Osteocyte (in vitro differentiated cells): ENCODE measurements at regions not wholly inside any gene's neighbourhood (a gene's known extent, or its start where the extent isn't known, plus 50 kb on each side); places are given as distances from the start of the nearest gene placed in this dataset.

Experiments
- DNase-seq: peaks from one replicate; pipeline ENCODE4 v3.0.0; 2021; ENCODE audit warnings: mixed read lengths; ENCODE audit not compliant: unreplicated experiment; ENCODE audit errors: extremely low spot score
- H3K27ac Mint-ChIP-seq: one replicate; pipeline ENCODE4 v1.8.0; 2021; ENCODE audit warnings: mild to moderate bottlenecking, mixed read lengths; ENCODE audit not compliant: unreplicated experiment
- H3K27me3 Mint-ChIP-seq: one replicate; pipeline ENCODE4 v1.8.0; 2021; ENCODE audit warnings: mixed read lengths; ENCODE audit not compliant: unreplicated experiment
- H3K36me3 Mint-ChIP-seq: one replicate; pipeline ENCODE4 v1.8.0; 2021; ENCODE audit warnings: mixed read lengths; ENCODE audit not compliant: unreplicated experiment
- H3K4me1 Mint-ChIP-seq: one replicate; pipeline ENCODE4 v1.8.0; 2021; ENCODE audit warnings: mixed read lengths; ENCODE audit not compliant: unreplicated experiment
- H3K4me3 Mint-ChIP-seq: one replicate; pipeline ENCODE4 v1.8.0; 2021; ENCODE audit warnings: mild to moderate bottlenecking, moderate library complexity, mixed read lengths; ENCODE audit not compliant: unreplicated experiment
- H3K9me3 Mint-ChIP-seq: one replicate; pipeline ENCODE4 v1.8.0; 2021; ENCODE audit warnings: mixed read lengths; ENCODE audit not compliant: unreplicated experiment
- TF ChIP-seq, protein P1 (sequence below): fragments of 200-600 bp; sonication (generic); IDR thresholded peaks from 2 replicates; pipeline ENCODE4 v1.5.0; 2021; ENCODE audit warnings: antibody characterized with exemption, mild to moderate bottlenecking, moderate library complexity

DNA sequence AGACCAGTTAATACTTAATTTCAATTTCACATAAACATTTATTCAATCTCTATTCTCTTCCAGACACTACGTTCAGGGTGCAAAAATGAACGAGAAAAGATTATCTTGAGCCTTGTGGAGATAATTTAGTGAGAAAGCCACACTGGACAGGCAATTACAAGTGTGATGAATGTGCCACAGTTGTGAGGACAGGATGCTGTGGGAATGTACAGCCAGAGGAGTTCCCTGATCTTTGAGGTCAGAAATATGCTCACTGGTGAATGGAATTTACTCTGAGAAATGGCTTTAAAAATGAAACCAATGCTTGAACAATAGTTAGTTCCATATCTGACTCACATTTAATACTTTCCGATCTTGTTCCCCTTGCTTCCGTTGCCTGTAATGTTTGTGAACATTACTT is 864.8 kb downstream of the GATA3 start:
- no peaks in the 10 kb centered on the region for H3K4me1 Mint-ChIP-seq
- H3K27ac Mint-ChIP-seq: no peak overlapping the region
- DNase-seq: no peak
- TF ChIP-seq, protein P1, sequence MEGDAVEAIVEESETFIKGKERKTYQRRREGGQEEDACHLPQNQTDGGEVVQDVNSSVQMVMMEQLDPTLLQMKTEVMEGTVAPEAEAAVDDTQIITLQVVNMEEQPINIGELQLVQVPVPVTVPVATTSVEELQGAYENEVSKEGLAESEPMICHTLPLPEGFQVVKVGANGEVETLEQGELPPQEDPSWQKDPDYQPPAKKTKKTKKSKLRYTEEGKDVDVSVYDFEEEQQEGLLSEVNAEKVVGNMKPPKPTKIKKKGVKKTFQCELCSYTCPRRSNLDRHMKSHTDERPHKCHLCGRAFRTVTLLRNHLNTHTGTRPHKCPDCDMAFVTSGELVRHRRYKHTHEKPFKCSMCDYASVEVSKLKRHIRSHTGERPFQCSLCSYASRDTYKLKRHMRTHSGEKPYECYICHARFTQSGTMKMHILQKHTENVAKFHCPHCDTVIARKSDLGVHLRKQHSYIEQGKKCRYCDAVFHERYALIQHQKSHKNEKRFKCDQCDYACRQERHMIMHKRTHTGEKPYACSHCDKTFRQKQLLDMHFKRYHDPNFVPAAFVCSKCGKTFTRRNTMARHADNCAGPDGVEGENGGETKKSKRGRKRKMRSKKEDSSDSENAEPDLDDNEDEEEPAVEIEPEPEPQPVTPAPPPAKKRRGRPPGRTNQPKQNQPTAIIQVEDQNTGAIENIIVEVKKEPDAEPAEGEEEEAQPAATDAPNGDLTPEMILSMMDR: no peak
- no peak overlapping the region for H3K4me3 Mint-ChIP-seq
- no peaks in the 10 kb centered on the region for H3K36me3 Mint-ChIP-seq
- peaks cover 13% of the 10 kb centered on the region for H3K9me3 Mint-ChIP-seq
- H3K27me3 Mint-ChIP-seq: no peaks in the 10 kb centered on the region

- no peaks in the 10 kb centered on the region for H3K27me3 Mint-ChIP-seq
- no peaks in the 10 kb centered on the region for H3K36me3 Mint-ChIP-seq
- no peak overlapping the region for H3K27ac Mint-ChIP-seq
- peaks cover 16% of the 10 kb centered on the region for H3K9me3 Mint-ChIP-seq
- H3K4me3 Mint-ChIP-seq: no peak overlapping the region
- TF ChIP-seq, protein P1: no peak
- DNase-seq: no peak
- H3K4me1 Mint-ChIP-seq: no peaks in the 10 kb centered on the region
Measured at GRCh38 chr10:8921568-8921967, 867.1 kb downstream of the GATA3 start.

DNA sequence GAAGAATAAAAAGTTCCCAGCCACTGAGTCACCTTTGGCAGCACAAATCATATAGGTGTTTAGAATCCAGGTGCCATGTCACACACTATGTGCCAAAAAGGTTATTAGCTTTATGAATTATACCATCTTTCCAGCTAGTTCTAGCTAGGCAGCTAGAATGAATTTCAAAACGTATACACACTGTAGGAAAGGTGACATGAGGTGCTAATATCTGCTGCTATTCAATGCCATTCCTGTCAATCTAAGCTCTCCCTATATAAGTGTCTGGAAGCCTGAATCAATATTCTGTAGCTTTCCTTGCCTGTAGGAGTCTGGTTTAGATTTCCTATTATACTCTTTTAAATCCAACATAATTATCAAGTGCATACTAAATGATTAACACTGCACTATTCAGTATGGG is 868.6 kb downstream of the GATA3 start:
- TF ChIP-seq, protein P1: no peak
- Mint-ChIP-seq H3K4me1 (no peaks in the 10 kb centered on the region), H3K36me3 (no peaks in the 10 kb centered on the region)

DNA sequence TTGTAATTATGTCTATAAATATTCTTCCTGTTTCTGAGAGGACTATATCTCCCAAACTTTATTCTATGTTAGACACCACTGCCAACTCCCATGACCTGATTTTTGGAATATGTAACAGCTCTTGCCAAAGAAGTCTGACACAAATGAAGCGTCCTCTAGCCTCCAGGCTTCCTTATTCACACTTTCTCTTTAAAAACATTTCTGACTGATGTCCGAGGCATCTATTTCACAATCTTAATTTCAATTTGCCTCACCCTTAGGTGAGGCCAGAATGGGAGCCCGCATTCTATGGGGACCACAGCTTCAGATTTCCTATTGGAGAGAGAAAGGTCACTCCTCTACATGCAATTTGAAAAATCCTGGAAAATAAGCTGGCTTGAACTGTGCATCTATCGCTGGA is 873.2 kb downstream of the GATA3 start:
- Mint-ChIP-seq H3K36me3 (no peaks in the 10 kb centered on the region), H3K9me3 (peaks cover 17% of the 10 kb centered on the region), H3K27me3 (no peaks in the 10 kb centered on the region), H3K27ac (no peak overlapping the region), H3K4me3 (no peak overlapping the region), H3K4me1 (no peaks in the 10 kb centered on the region)
- DNase-seq: no peak
- TF ChIP-seq, protein P1: no peak

More for the DNA sequence above, 868.6 kb downstream of the GATA3 start:
- no peak overlapping the region for H3K4me3 Mint-ChIP-seq
- no peak overlapping the region for H3K27ac Mint-ChIP-seq
- no peaks in the 10 kb centered on the region for H3K27me3 Mint-ChIP-seq
- DNase-seq: no peak
- peaks cover 21% of the 10 kb centered on the region for H3K9me3 Mint-ChIP-seq

DNA sequence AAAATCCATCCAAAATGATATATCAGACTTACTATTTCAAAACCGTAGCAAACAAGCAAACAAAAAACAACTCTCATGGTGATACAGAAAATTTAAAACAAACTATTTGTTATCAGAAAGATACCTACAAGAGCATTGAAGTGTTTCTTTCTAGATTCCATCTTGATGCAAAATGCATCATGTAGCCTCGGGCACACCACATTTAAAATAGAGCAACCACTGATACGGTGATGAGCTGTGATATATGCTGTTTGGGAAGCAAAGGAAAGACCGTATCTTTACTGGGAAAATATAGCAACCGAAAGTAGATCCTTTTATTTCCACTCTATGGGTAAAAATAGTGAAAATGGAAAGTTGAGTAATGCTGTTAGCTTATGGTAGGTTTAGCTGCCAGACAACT is 892.0 kb downstream of the GATA3 start:
- no peaks in the 10 kb centered on the region for H3K27me3 Mint-ChIP-seq
- H3K9me3 Mint-ChIP-seq: peaks cover 24% of the 10 kb centered on the region
- H3K4me1 Mint-ChIP-seq: no peaks in the 10 kb centered on the region
- DNase-seq: no peak
- TF ChIP-seq, protein P1: no peak
- H3K36me3 Mint-ChIP-seq: no peaks in the 10 kb centered on the region
- H3K27ac Mint-ChIP-seq: no peak overlapping the region
- no peak overlapping the region for H3K4me3 Mint-ChIP-seq
